A549 (cell line): ENCODE measurements at regions not wholly inside any gene's neighbourhood (a gene's known extent, or its start where the extent isn't known, plus 50 kb on each side); places are given as distances from the start of the nearest gene placed in this dataset.

Source experiments
- ATAC-seq, 2 experiments: fragments of 200-7000 bp in 1 of 2; fragments of >200 bp in 1 of 2; cut with Nextera tagmentation in 1 of 2; cut with Tn5 transposase in 1 of 2; 3 replicates each; pipeline versions ENCODE4 v1.8.0 to v1.9.1; 2018 to 2020; ENCODE audit warnings: mild to moderate bottlenecking in 1 of 2, moderate library complexity in 1 of 2
- CTCF ChIA-PET: fragments of 300-600 bp; sonication (Branson Sonifier 250); formaldehyde crosslinking; extraction: SDS; loops from one replicate; lab custom pipeline; 2021; ENCODE audit warnings: antibody characterized with exemption, inconsistent platforms; lab: Yijun Ruan, JAX
- POLR2A ChIA-PET: fragments of 350-600 bp; formaldehyde crosslinking; extraction: SDS; loops from one replicate; lab custom pipeline; 2021; ENCODE audit warnings: antibody characterized with exemption, inconsistent platforms; lab: Yijun Ruan, JAX
- DNase-seq, 2 experiments: peaks; one replicate each; pipeline versions ENCODE4 v3.0.0 to v3.0.0-alpha.2; 2011 to 2016; ENCODE audit warnings: low read depth in 1 of 2, low spot score in 1 of 2
- FAIRE-seq: peaks from 2 replicates; lab custom pipeline; 2011; peaks lifted over from hg19 to GRCh38; lab: Jason Lieb, UNC
- H3K27ac ChIP-seq, 2 experiments: fragments of >200 bp; sonication (Bioruptor Twin); formaldehyde crosslinking; 3 replicates each; pipeline ENCODE4 v1.5.1; 2016 to 2017
- H3K4me1 ChIP-seq: fragments of >200 bp; sonication (Bioruptor Twin); formaldehyde crosslinking; 3 replicates; pipeline ENCODE4 v1.6.1; 2016
- H3K4me2 ChIP-seq: fragments of >200 bp; sonication (Bioruptor Twin); formaldehyde crosslinking; 3 replicates; pipeline ENCODE4 v1.6.1; 2016
- H3K4me3 ChIP-seq: fragments of >200 bp; sonication (Bioruptor Twin); formaldehyde crosslinking; 3 replicates; pipeline ENCODE4 v1.5.1; 2016
- H3K9me3 ChIP-seq: fragments of >200 bp; sonication (Bioruptor Twin); formaldehyde crosslinking; 3 replicates; pipeline ENCODE4 v1.6.1; 2016
- CEBPB ChIP-seq, 2 experiments: fragments of >200 bp in 1 of 2; sonication (Bioruptor Twin) in 1 of 2; formaldehyde crosslinking in 1 of 2; IDR thresholded peaks; 2 replicates each; pipeline ENCODE4 v1.6.1; 2012 to 2016
- EHF ChIP-seq: fragments of 250-450 bp; sonication (Bioruptor Pico); IDR thresholded peaks from 2 replicates; pipeline ENCODE4 v1.5.0; 2020; ENCODE audit warnings: mild to moderate bottlenecking
- EHMT2 ChIP-seq: fragments of 200-600 bp; sonication (generic); IDR thresholded peaks from 2 replicates; pipeline ENCODE4 v1.6.1; 2016; ENCODE audit warnings: antibody characterized with exemption, low read depth, mild to moderate bottlenecking, moderate library complexity
- FOSL2 ChIP-seq, 2 experiments: fragments of 450-650 bp in 1 of 2; fragments of >200 bp in 1 of 2; sonication (Bioruptor Twin) in 1 of 2; formaldehyde crosslinking; IDR thresholded peaks; 2 replicates each; pipeline versions ENCODE4 v1.5.0 to v1.6.1; 2016 to 2020; ENCODE audit warnings: mild to moderate bottlenecking in 1 of 2, moderate library complexity in 1 of 2
- HDAC2 ChIP-seq: fragments of 200-600 bp; sonication (generic); IDR thresholded peaks from 2 replicates; pipeline ENCODE4 v1.6.1; 2016
- JUN ChIP-seq, 2 experiments: fragments of >200 bp; sonication (Bioruptor Twin); formaldehyde crosslinking; IDR thresholded peaks; 2 replicates in 1 of 2; 3 replicates in 1 of 2; pipeline ENCODE4 v1.6.1; 2016 to 2017
- KDM1A ChIP-seq: fragments of 200-600 bp; sonication (generic); IDR thresholded peaks from 2 replicates; pipeline ENCODE4 v1.6.1; 2016; ENCODE audit warnings: low read depth, mild to moderate bottlenecking
- KDM5A ChIP-seq: fragments of 200-600 bp; sonication (generic); IDR thresholded peaks from 2 replicates; pipeline ENCODE4 v1.6.1; 2016; ENCODE audit warnings: antibody characterized with exemption, mild to moderate bottlenecking
- MYC ChIP-seq: IDR thresholded peaks from 2 replicates; pipeline ENCODE4 v1.6.1; 2012; ENCODE audit warnings: mild to moderate bottlenecking, inconsistent platforms, low read length, improper control_type of control experiment, borderline replicate concordance
- RARB ChIP-seq: fragments of 250-450 bp; sonication (Bioruptor Pico); IDR thresholded peaks from 2 replicates; pipeline ENCODE4 v1.8.0; 2021; ENCODE audit warnings: mild to moderate bottlenecking, moderate library complexity
- WGBS: methylation state at CpG from one replicate; pipeline ENCODE4 v1.1.6; 2017; ENCODE audit errors: missing lambda C conversion rate; 5-methylcytosine and 5-hydroxymethylcytosine counted together
- TF ChIP-seq, protein P1 (sequence below): fragments of >200 bp; sonication (Bioruptor Twin); formaldehyde crosslinking; IDR thresholded peaks from 3 replicates; pipeline ENCODE4 v1.6.1; 2016
- TF ChIP-seq, protein P2 (sequence below): IDR thresholded peaks from 2 replicates; pipeline ENCODE4 v1.6.1; 2012; ENCODE audit warnings: low read depth, borderline replicate concordance
- TF ChIP-seq, protein P3 (sequence below): fragments of 250-450 bp; sonication (Bioruptor Pico); IDR thresholded peaks from 2 replicates; pipeline ENCODE4 v1.5.0; 2020; ENCODE audit warnings: low read depth, mild to moderate bottlenecking, moderate library complexity
- TF ChIP-seq, protein P4 (sequence below): fragments of >200 bp; sonication (Bioruptor Twin); formaldehyde crosslinking; IDR thresholded peaks from 3 replicates; pipeline ENCODE4 v1.5.1; 2016
- TF ChIP-seq, protein P5 (sequence below): fragments of 200-600 bp; sonication (generic); IDR thresholded peaks from 2 replicates; pipeline ENCODE4 v1.6.1; 2016; ENCODE audit warnings: antibody characterized with exemption, mild to moderate bottlenecking, moderate library complexity

DNA sequence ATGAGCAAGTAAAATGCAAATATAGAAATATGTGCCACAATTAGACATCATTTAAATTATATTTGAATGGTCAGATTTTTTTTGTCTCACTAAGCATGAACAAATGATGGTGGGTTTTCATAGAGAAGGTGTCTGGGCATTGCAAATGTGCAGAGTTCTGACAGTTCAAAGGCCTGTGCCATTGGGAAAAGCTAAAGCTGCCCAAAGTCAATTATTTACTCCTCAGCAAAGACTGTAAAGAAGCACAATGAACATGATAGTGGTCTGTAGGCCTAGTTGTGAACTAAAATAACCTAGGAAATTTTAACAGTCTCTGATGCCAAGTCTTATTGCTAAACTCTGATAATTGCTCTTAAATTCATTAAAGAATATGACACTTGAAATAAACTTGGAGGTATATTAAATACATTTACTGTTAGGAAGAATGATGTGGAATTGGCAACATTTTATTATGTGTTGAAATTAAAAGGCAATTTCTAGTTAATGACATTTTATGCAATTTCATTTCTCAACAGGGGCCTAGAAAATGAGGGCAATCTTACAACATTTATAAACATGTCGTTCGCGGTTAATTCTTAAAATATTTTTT is 874.3 kb upstream of the ADAMTS5 start:
- Histone ChIP-seq H3K27ac (no peak overlapping the region), H3K4me2 (no peak overlapping the region), H3K9me3 (no peaks in the 10 kb centered on the region)
- no peak for ATAC-seq
- TF ChIP-seq, protein P1, sequence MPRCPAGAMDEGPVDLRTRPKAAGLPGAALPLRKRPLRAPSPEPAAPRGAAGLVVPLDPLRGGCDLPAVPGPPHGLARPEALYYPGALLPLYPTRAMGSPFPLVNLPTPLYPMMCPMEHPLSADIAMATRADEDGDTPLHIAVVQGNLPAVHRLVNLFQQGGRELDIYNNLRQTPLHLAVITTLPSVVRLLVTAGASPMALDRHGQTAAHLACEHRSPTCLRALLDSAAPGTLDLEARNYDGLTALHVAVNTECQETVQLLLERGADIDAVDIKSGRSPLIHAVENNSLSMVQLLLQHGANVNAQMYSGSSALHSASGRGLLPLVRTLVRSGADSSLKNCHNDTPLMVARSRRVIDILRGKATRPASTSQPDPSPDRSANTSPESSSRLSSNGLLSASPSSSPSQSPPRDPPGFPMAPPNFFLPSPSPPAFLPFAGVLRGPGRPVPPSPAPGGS: no peak
- no peak for TF ChIP-seq EHF (CRISPR knock-in tag)
- TF ChIP-seq, protein P2, sequence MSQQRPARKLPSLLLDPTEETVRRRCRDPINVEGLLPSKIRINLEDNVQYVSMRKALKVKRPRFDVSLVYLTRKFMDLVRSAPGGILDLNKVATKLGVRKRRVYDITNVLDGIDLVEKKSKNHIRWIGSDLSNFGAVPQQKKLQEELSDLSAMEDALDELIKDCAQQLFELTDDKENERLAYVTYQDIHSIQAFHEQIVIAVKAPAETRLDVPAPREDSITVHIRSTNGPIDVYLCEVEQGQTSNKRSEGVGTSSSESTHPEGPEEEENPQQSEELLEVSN: no peak
- TF ChIP-seq, all 56 proteins: peak for 0
- DNase-seq: no peak
- Histone ChIP-seq H3K4me3 (no peak overlapping the region), H3K4me1 (no peaks in the 10 kb centered on the region)
- FAIRE-seq: no peak
- WGBS: 40% methylated on average over 3 of the region's 3 CpGs
- ChIA-PET CTCF (no interaction called here), POLR2A (no interaction called here)

DNA sequence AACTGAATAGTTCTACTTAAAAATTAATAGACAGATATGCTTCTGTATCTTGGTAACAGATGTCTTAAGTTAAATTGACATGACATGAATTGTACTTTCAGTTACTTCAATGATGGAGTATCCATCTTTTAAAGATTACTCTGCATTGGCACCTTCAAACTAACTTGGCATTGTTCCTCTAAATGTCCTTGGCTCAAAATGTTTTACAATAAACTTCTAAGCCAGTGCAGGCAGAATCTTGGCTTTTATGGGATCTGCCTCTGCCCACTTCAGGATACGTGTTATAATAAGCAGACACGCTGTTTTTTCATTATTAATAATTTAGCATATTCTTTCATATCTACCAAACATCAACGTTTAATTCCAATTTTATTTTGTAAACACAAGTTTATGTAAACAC is 873.4 kb upstream of the ADAMTS5 start:
- 13% methylated on average over 3 of the region's 3 CpGs for WGBS
- FAIRE-seq (no peak), DNase-seq (no peak), ATAC-seq (no peak)
- no peak overlapping the region for H3K4me2 ChIP-seq
- CTCF ChIA-PET: no interaction called here
- no peak overlapping the region for H3K27ac ChIP-seq
- H3K4me1 ChIP-seq: no peaks in the 10 kb centered on the region
- no peak for TF ChIP-seq CEBPB (IDR thresholded peaks at IDR 0.05)
- no peak for TF ChIP-seq KDM1A
- TF ChIP-seq, protein P3, sequence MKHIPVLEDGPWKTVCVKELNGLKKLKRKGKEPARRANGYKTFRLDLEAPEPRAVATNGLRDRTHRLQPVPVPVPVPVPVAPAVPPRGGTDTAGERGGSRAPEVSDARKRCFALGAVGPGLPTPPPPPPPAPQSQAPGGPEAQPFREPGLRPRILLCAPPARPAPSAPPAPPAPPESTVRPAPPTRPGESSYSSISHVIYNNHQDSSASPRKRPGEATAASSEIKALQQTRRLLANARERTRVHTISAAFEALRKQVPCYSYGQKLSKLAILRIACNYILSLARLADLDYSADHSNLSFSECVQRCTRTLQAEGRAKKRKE (CRISPR knock-in tag): no peak
- TF ChIP-seq, protein P4, sequence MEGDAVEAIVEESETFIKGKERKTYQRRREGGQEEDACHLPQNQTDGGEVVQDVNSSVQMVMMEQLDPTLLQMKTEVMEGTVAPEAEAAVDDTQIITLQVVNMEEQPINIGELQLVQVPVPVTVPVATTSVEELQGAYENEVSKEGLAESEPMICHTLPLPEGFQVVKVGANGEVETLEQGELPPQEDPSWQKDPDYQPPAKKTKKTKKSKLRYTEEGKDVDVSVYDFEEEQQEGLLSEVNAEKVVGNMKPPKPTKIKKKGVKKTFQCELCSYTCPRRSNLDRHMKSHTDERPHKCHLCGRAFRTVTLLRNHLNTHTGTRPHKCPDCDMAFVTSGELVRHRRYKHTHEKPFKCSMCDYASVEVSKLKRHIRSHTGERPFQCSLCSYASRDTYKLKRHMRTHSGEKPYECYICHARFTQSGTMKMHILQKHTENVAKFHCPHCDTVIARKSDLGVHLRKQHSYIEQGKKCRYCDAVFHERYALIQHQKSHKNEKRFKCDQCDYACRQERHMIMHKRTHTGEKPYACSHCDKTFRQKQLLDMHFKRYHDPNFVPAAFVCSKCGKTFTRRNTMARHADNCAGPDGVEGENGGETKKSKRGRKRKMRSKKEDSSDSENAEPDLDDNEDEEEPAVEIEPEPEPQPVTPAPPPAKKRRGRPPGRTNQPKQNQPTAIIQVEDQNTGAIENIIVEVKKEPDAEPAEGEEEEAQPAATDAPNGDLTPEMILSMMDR: no peak
- TF ChIP-seq MYC: no peak
- no peak for TF ChIP-seq EHMT2
- no peak for TF ChIP-seq RARB (CRISPR knock-in tag)
- TF ChIP-seq KDM5A: no peak
- no peak for TF ChIP-seq FOSL2 (IDR thresholded peaks at IDR 0.05)
- TF ChIP-seq FOSL2 (CRISPR knock-in tag; IDR thresholded peaks at IDR 0.05): no peak
- no peak for TF ChIP-seq JUN (IDR thresholded peaks at IDR 0.05)
- TF ChIP-seq, protein P5, sequence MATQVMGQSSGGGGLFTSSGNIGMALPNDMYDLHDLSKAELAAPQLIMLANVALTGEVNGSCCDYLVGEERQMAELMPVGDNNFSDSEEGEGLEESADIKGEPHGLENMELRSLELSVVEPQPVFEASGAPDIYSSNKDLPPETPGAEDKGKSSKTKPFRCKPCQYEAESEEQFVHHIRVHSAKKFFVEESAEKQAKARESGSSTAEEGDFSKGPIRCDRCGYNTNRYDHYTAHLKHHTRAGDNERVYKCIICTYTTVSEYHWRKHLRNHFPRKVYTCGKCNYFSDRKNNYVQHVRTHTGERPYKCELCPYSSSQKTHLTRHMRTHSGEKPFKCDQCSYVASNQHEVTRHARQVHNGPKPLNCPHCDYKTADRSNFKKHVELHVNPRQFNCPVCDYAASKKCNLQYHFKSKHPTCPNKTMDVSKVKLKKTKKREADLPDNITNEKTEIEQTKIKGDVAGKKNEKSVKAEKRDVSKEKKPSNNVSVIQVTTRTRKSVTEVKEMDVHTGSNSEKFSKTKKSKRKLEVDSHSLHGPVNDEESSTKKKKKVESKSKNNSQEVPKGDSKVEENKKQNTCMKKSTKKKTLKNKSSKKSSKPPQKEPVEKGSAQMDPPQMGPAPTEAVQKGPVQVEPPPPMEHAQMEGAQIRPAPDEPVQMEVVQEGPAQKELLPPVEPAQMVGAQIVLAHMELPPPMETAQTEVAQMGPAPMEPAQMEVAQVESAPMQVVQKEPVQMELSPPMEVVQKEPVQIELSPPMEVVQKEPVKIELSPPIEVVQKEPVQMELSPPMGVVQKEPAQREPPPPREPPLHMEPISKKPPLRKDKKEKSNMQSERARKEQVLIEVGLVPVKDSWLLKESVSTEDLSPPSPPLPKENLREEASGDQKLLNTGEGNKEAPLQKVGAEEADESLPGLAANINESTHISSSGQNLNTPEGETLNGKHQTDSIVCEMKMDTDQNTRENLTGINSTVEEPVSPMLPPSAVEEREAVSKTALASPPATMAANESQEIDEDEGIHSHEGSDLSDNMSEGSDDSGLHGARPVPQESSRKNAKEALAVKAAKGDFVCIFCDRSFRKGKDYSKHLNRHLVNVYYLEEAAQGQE: no peak
- no peak for TF ChIP-seq HDAC2
- no peaks in the 10 kb centered on the region for H3K9me3 ChIP-seq
- POLR2A ChIA-PET: no interaction called here
- H3K4me3 ChIP-seq: no peak overlapping the region
